K562 (cell line): ENCODE measurements at regions not wholly inside any gene's neighbourhood (a gene's known extent, or its start where the extent isn't known, plus 50 kb on each side); places are given as distances from the start of the nearest gene placed in this dataset.

Experiments
- CHD4 ChIP-seq: fragments of 200-600 bp; sonication (generic); IDR thresholded peaks from 3 replicates; pipeline ENCODE4 v1.6.1; 2012; ENCODE audit warnings: low read depth, mild to moderate bottlenecking, mixed read lengths, low read length, inconsistent platforms; ENCODE audit not compliant: insufficient read depth, insufficient replicate concordance, poor library complexity, severe bottlenecking
- CTCF ChIP-seq, 3 experiments: IDR thresholded peaks in 2 of 3; conservative IDR thresholded peaks in 1 of 3; 2 replicates each; pipeline ENCODE4 v1.5.1; 2011 to 2012; ENCODE audit warnings: low read length in 3 of 3, mild to moderate bottlenecking in 3 of 3, control low read depth in 2 of 3, improper control_type of control experiment in 1 of 3, inconsistent platforms in 1 of 3, low read depth in 1 of 3, mixed read lengths in 1 of 3, moderate library complexity in 1 of 3; ENCODE audit not compliant: insufficient read depth in 2 of 3
- FOS ChIP-seq: IDR thresholded peaks from 3 replicates; pipeline ENCODE4 v1.6.1; 2011; ENCODE audit not compliant: insufficient read length; ENCODE audit errors: extremely low read depth
- FOXO4 ChIP-seq: fragments of 450-650 bp; formaldehyde crosslinking; IDR thresholded peaks from 2 replicates; pipeline ENCODE4 v1.4.0; 2020; ENCODE audit warnings: mild to moderate bottlenecking, moderate library complexity
- GABPB1 ChIP-seq: sonication (generic); formaldehyde crosslinking; IDR thresholded peaks from 2 replicates; pipeline ENCODE4 v1.8.0; 2022; ENCODE audit warnings: mild to moderate bottlenecking, missing genetic modification reagents
- NR3C1 ChIP-seq: sonication (generic); formaldehyde crosslinking; IDR thresholded peaks from 2 replicates; pipeline ENCODE4 v1.8.1; 2022; ENCODE audit warnings: missing genetic modification reagents
- RAD21 ChIP-seq, 2 experiments: fragments of 250-450 bp in 1 of 2; fragments of 450-650 bp in 1 of 2; sonication (Bioruptor Pico) in 1 of 2; formaldehyde crosslinking in 1 of 2; IDR thresholded peaks in 1 of 2; conservative IDR thresholded peaks in 1 of 2; 2 replicates each; pipeline versions ENCODE4 v1.4.0 to v1.8.0; 2020 to 2022; ENCODE audit warnings: mild to moderate bottlenecking in 2 of 2, moderate library complexity in 1 of 2
- RFX5 ChIP-seq: IDR thresholded peaks from 2 replicates; pipeline ENCODE4 v1.6.1; 2011; ENCODE audit warnings: low read depth, mild to moderate bottlenecking, improper control_type of control experiment, low read length
- SETDB1 ChIP-seq: IDR thresholded peaks from one replicate; pipeline ENCODE4 v1.6.1; 2012; ENCODE audit warnings: low read length, control low read depth, inconsistent platforms
- TAF15 ChIP-seq: fragments of 200-400 bp; formaldehyde crosslinking; IDR thresholded peaks from 2 replicates; pipeline ENCODE4 v1.6.1; 2017; ENCODE audit warnings: mild to moderate bottlenecking, low read depth, low read length, moderate library complexity
- TBL1XR1 ChIP-seq, 2 experiments: IDR thresholded peaks; 2 replicates each; pipeline ENCODE4 v1.6.1; 2012; ENCODE audit warnings: improper control_type of control experiment in 2 of 2, low read length in 2 of 2, mild to moderate bottlenecking in 1 of 2
- TEAD1 ChIP-seq, 2 experiments: fragments of 450-650 bp in 1 of 2; sonication (generic) in 1 of 2; formaldehyde crosslinking; IDR thresholded peaks; 2 replicates each; pipeline versions ENCODE4 v1.4.0 to v1.8.0; 2020 to 2022; ENCODE audit warnings: mild to moderate bottlenecking in 2 of 2, missing genetic modification reagents in 1 of 2
- ZNF124 ChIP-seq: sonication (generic); formaldehyde crosslinking; IDR thresholded peaks from 2 replicates; pipeline ENCODE4 v1.8.1; 2022; ENCODE audit warnings: missing genetic modification reagents
- ZNF217 ChIP-seq: sonication (generic); formaldehyde crosslinking; IDR thresholded peaks from 2 replicates; pipeline ENCODE4 v1.8.0; 2022; ENCODE audit warnings: mild to moderate bottlenecking, missing genetic modification reagents

- TF ChIP-seq CTCF (IDR thresholded peaks at IDR 0.05 in 2 of 3, conservative IDR thresholded peaks at IDR 0.05 in 1 of 3; ENCODE audit: insufficient read depth in 2 of 3, low read depth in 1 of 3, low read length in 3 of 3) (no peak), ZNF217 (no peak), TAF15 (no peak), GABPB1 (no peak), SETDB1 (no peak), ZNF124 (CRISPR knock-in tag) (no peak), RFX5 (no peak), NR3C1 (CRISPR knock-in tag) (no peak), TEAD1 (CRISPR knock-in tag; IDR thresholded peaks at IDR 0.05) (no peak), FOXO4 (CRISPR knock-in tag) (no peak), FOS (no peak), RAD21 (CRISPR knock-in tag; conservative IDR thresholded peaks at IDR 0.05 in 1 of 2, IDR thresholded peaks at IDR 0.05 in 1 of 2) (no peak), TBL1XR1 (IDR thresholded peaks at IDR 0.05; ENCODE audit: low read length in 2 of 2) (no peak), CHD4 (no peak)
These were observed 372.1 kb downstream of the PTPRC start for GRCh38 chr1:199010933-199011332.
